ENCODE measurements at regions not wholly inside any gene's neighbourhood (a gene's known extent, or its start where the extent isn't known, plus 50 kb on each side); places are given as distances from the start of the nearest gene placed in this dataset.

DNA sequence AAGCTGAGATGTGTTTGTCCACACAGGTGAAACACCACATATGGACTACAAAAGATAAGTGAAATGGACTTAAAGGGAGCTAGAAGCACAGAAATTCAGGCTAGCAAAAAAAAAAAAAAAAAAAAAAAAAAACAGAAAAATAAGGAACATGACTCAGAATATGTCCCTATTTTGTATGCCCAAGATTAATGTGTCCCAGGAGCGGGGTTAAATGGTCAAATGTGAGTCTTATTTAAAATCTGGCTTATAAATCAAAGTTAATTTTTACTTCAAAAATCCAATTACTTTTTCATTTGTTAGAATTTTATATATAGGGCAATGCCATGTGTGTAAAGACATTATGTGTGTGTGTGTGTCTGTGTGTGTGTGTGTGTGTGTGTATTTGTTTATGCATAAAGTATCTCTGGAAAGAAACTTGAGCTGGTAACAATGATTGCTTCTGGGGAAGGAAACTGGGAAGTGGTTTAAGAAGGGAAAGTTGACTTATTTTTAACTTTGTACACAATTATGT, 986.5 kb downstream of the ROBO2 start:
- intact Hi-C loops (cut with DNase I): no loop called here
- no peak overlapping the region for H3K9ac ChIP-seq (ENCODE audit: low read depth in 2 of 2, low read length in 2 of 2)
- no peaks in the 10 kb centered on the region for H3K9me3 ChIP-seq
- no peaks in the 10 kb centered on the region for H3K27me3 ChIP-seq
- TF ChIP-seq, protein P1, sequence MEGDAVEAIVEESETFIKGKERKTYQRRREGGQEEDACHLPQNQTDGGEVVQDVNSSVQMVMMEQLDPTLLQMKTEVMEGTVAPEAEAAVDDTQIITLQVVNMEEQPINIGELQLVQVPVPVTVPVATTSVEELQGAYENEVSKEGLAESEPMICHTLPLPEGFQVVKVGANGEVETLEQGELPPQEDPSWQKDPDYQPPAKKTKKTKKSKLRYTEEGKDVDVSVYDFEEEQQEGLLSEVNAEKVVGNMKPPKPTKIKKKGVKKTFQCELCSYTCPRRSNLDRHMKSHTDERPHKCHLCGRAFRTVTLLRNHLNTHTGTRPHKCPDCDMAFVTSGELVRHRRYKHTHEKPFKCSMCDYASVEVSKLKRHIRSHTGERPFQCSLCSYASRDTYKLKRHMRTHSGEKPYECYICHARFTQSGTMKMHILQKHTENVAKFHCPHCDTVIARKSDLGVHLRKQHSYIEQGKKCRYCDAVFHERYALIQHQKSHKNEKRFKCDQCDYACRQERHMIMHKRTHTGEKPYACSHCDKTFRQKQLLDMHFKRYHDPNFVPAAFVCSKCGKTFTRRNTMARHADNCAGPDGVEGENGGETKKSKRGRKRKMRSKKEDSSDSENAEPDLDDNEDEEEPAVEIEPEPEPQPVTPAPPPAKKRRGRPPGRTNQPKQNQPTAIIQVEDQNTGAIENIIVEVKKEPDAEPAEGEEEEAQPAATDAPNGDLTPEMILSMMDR (IDR thresholded peaks at IDR 0.05): no peak
- no peak for DNase-seq
- no peaks in the 10 kb centered on the region for H3K4me1 ChIP-seq
- no peak overlapping the region for H3K4me3 ChIP-seq
- H3K27ac ChIP-seq: no peak overlapping the region
- no peaks in the 10 kb centered on the region for H3K36me3 ChIP-seq

DNA sequence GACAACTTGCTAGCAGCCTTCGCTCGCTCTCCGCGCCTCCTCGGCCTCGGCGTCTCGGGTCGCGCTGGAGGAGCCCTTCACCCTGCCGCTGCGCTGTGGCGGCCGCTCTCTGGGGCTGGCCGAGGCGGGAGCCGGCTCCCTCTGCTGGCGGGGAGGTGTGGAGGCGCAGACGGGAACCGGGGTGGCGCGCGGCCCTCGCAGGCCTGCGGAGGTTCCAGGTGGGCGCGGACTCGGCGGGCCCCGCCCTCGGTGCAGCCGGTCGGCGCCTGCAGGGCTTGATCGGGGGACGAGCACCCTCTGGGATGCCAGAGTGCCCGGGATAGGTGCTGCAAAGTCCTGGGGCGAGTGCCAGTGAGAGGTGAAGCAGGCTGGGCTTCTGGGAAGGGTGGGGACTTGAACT, 989.9 kb downstream of the ROBO2 start:
- H3K27me3 ChIP-seq: no peaks in the 10 kb centered on the region

DNA sequence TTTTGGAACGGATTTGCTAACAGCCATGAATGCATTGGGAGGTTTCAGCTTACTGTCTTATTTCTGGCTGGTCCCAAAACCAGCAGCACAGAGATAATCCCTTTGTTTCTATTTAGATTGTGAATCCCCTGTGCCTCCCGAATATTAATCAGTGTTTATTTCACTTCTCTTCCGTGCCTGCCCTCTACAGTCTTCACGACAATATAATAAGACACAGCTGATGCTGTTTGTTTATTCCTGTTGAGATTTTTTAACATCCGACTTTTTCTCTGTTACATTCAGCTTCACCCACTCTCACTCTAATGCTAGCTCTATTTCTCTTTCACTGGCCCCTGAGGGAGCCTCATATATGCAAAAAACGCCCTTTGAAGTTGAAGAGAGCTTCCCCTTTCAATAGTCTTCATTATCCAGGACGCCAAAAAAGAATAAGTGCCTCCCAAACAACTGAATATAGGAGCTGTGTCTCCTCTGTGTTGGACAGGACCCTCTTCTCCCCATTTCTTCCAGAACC, 995.3 kb downstream of the ROBO2 start:
- Histone ChIP-seq H3K36me3 (no peaks in the 10 kb centered on the region), H3K4me1 (no peaks in the 10 kb centered on the region), H3K9me3 (no peaks in the 10 kb centered on the region), H3K27ac (no peak overlapping the region), H3K9ac (ENCODE audit: low read depth in 2 of 2, low read length in 2 of 2) (no peak overlapping the region), H3K4me3 (no peak overlapping the region), H3K27me3 (no peaks in the 10 kb centered on the region)
- intact Hi-C loops (cut with DNase I): no loop called here
- TF ChIP-seq, protein P1 (IDR thresholded peaks at IDR 0.05): no peak
- no peak for DNase-seq

More for the DNA sequence above, 989.9 kb downstream of the ROBO2 start:
- H3K9ac ChIP-seq (ENCODE audit: low read depth in 2 of 2, low read length in 2 of 2): no peak overlapping the region
- TF ChIP-seq, protein P1 (IDR thresholded peaks at IDR 0.05): no peak
- intact Hi-C loops (cut with DNase I): no loop called here
- H3K27ac ChIP-seq: no peak overlapping the region
- no peak for DNase-seq
- H3K36me3 ChIP-seq: no peaks in the 10 kb centered on the region
- no peaks in the 10 kb centered on the region for H3K9me3 ChIP-seq
- no peaks in the 10 kb centered on the region for H3K4me1 ChIP-seq
- H3K4me3 ChIP-seq: no peak overlapping the region

DNA sequence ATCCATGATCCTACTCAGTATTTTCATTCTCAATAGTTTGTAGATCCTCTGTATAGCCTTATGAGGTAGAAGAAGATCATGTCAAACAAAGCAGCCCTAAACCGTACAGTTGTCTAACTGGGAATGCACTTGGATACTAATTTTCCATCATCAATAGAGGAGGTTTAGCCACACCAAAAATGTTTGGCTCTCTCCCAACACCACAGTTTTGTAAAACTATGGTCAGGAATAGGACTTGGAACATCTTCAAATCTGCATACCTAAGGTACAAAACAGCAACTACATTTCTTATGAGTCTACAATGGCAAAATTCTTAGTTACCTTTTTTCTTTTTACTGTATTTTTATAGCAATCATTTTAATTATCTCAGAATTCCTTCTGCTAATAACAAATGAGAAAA, 1001.6 kb downstream of the ROBO2 start:
- DNase-seq: no peak
- Histone ChIP-seq H3K9ac (ENCODE audit: low read depth in 2 of 2, low read length in 2 of 2) (no peak overlapping the region), H3K36me3 (no peaks in the 10 kb centered on the region), H3K9me3 (no peaks in the 10 kb centered on the region), H3K27ac (no peak overlapping the region), H3K4me3 (no peak overlapping the region), H3K27me3 (no peaks in the 10 kb centered on the region), H3K4me1 (no peaks in the 10 kb centered on the region)
- intact Hi-C loops (cut with DNase I): no loop called here
- TF ChIP-seq, protein P1 (IDR thresholded peaks at IDR 0.05): no peak

DNA sequence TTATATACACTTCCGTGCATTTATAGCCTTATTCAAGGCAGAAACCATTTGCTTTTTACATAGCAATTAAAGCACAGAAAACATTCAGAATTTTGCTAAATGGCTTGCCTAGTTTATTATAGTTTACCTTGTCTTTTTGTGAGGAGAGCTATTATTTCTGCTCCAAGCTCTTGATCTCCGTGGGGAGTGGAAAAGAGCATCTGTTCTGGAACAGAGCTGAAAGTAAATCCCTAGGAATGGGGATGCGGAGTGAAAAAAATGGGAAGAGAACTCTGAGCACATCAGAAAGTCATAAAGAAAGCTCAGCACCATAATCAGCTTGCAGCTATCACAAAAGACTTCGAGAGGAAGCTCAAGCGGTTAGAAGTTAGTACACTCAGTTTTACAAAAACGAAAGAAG, 1006.7 kb downstream of the ROBO2 start:
- no peak overlapping the region for H3K27ac ChIP-seq
- intact Hi-C loops (cut with DNase I): no loop called here
- no peaks in the 10 kb centered on the region for H3K27me3 ChIP-seq
- no peaks in the 10 kb centered on the region for H3K36me3 ChIP-seq
- H3K9ac ChIP-seq (ENCODE audit: low read depth in 2 of 2, low read length in 2 of 2): no peak overlapping the region
- no peaks in the 10 kb centered on the region for H3K9me3 ChIP-seq
- no peaks in the 10 kb centered on the region for H3K4me1 ChIP-seq
- H3K4me3 ChIP-seq: no peak overlapping the region
- TF ChIP-seq, protein P1 (IDR thresholded peaks at IDR 0.05): no peak
- DNase-seq: no peak

All from colonic mucosa (tissue), 4 donors.